Retina (tissue), 1 donor: ENCODE measurements at regions not wholly inside any gene's neighbourhood (a gene's known extent, or its start where the extent isn't known, plus 50 kb on each side); places are given as distances from the start of the nearest gene placed in this dataset.

Source experiments
- DNase-seq: peaks from one replicate; pipeline ENCODE4 v3.0.0-alpha.2; 2016

DNA sequence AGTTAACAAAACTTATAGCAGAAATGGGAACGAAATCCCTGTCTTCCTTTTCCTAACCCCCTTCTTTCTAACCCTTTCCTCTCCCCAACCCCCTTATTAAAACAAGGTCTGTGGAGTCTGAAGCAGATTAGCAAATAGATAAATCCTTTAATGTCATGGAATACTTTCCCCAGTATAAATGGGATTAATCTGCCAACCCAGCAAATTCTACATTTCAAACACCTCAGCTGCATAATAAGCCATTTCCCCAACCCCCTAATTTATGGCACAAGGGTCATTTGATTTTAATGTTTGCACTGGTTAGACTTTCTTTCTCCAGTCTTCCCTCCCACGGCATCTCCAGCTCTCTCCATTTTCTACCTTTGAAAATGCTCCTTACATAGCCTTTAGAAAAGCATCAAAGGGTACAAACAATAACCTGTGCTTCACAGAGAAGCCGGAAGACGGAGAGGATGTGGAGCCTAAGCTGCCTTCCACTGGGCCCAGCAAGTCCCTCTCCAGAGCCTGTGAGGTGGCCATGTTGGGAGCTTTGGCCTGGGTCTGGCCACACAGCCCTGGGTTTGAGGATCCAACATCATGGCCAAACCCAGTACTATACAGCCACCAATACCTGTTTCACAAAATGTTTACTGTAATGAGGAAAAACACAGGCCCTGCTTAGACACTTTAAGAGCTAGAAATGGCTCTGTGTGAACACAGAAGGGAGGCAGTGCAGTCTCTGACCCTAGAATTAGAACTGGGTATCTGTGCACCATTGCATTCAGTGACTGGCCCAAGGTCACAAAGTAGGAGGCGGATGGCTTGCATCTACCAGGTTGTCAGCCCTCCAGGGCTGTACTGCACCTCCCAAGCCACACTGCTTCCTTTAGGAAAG lies 56.9 kb upstream of the SPRY1 start:
- no peak for DNase-seq

DNA sequence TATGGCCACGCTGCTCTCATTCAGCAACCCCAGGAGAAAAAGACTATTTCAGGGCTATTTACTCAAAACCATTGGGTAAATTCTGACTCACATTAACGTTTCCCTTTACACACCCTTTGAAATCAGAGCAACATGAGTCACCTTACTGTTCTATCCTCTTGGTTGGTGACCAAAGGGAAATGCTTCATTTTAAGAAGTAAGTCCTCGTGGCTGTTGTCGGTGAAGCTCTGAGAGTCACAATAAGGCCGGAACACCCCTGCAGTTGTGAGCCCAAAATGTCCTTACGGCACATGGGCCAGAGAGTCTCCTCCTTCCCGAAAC lies 56.3 kb upstream of the SPRY1 start:
- no peak for DNase-seq

DNA sequence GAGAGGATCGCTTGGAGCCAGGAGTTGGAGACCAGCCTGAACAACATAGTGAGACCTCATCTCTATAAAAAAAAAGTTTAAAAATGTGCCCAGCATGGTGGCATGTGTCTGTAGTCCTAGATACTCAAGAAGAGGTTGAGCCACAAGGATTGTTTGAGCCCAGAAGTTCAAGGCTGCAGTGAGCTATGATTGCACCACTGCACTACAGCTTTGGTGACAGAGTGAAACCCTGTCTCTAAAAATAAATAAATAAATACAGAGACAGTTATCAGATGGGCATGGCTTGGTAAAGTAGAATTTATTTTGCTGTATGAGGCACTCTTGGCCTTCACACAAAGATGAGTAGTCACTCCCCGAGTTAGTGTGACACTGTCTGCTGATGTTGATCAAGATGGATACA lies 54.1 kb upstream of the SPRY1 start:
- no peak for DNase-seq

- DNase-seq, result no peak
These were observed 53.1 kb upstream of the SPRY1 start for GRCh38 chr4:123343400-123344041.

GRCh38 chr4:123345137-123345934 lies 51.3 kb upstream of the SPRY1 start:
- no peak for DNase-seq

DNA sequence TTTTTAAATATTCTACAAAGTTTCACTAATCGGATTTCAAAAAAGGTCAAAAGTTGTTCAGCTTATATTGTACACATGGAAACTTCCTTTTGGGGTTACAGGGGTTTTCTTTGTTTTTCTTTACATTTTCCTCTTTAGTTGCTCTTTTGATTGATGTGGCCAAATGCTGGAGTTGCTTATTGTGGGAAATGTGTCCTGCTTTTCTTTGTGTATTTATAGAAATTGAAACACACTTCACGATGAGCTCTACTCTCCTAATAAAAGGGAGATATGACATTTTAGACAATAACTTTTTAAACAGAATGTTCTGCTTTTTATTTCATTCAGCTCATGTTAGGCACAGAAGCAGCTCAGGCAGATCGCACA lies 50.7 kb upstream of the SPRY1 start:
- no peak for DNase-seq

DNA sequence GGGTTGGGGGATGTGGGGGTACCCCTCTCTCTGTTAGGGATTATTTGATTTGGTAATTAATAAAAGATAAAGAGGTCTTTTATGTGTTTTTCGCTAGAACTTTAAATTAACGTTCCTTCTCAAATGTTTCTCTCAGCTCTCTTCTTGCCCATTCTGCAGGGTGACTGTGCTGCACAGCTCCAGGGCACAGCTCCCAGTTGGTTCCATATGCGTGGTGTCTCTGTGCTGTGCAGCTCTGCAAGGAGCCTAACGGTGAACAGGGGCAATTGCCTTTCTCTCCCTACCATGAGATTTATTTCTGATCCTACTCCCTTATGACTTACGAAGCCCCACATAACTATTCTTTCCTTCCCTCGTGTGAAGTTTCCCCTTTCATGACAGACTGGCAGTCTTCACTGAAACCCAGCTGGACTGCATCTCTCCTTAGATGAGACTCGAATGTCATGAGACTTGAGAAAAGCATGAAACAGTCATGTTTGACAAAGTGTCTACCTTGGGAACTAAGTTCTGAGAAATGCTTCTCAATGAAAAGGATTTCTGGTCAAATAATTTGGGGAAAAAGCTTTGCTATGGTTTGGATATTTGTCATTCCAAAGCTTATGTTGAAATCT lies 50.2 kb upstream of the SPRY1 start:
- DNase-seq, result no peak
